Activated CD8-positive, alpha-beta T cell treated with anti-CD3 and anti-CD28 coated beads for 36 hours (primary cell): ENCODE measurements at regions not wholly inside any gene's neighbourhood (a gene's known extent, or its start where the extent isn't known, plus 50 kb on each side); places are given as distances from the start of the nearest gene placed in this dataset.

Experiments
- ATAC-seq: fragments of 200-7000 bp; cut with Tn5 transposase; one replicate; pipeline ENCODE4 v1.10.0; 2021; ENCODE audit warnings: mild to moderate bottlenecking, moderate library complexity
- CTCF ChIA-PET: fragments of 350-600 bp; sonication (Branson Sonifier 250); formaldehyde crosslinking; loops from one replicate; lab custom pipeline; 2021; ENCODE audit warnings: antibody characterized with exemption; lab: Charles Lee
- POLR2A ChIA-PET: fragments of 350-600 bp; sonication (Branson Sonifier 250); formaldehyde crosslinking; loops from one replicate; lab custom pipeline; 2021; ENCODE audit warnings: antibody characterized with exemption; lab: Charles Lee
- DNase-seq: peaks from one replicate; pipeline ENCODE4 v3.0.0-alpha.2; 2020
- H3K27ac Mint-ChIP-seq: one replicate; pipeline ENCODE4 v1.8.0; 2021; ENCODE audit warnings: mild to moderate bottlenecking, mixed read lengths
- H3K27me3 Mint-ChIP-seq: one replicate; pipeline ENCODE4 v1.8.0; 2021; ENCODE audit warnings: mixed read lengths
- H3K36me3 Mint-ChIP-seq: one replicate; pipeline ENCODE4 v1.8.0; 2021; ENCODE audit warnings: low read depth, mixed read lengths
- H3K4me1 Mint-ChIP-seq: one replicate; pipeline ENCODE4 v1.8.0; 2021; ENCODE audit warnings: low read depth, mixed read lengths
- H3K4me3 Mint-ChIP-seq: one replicate; pipeline ENCODE4 v1.8.0; 2021; ENCODE audit warnings: mild to moderate bottlenecking, moderate library complexity, mixed read lengths
- H3K9me3 Mint-ChIP-seq: one replicate; pipeline ENCODE4 v1.8.0; 2021; ENCODE audit warnings: mixed read lengths
- CTCF ChIP-seq: fragments of 200-600 bp; IDR thresholded peaks from one replicate; pipeline ENCODE4 v1.8.0; 2022; ENCODE audit warnings: antibody characterized with exemption, mild to moderate bottlenecking
- intact Hi-C: fragments of 100-400 bp; cut with micrococcal nuclease; formaldehyde crosslinking; loops from one replicate; pipeline ENCODE4 v1.10.0; 2022

GRCh38 chr12:93970900-93971688 lies 177.3 kb upstream of the PLXNC1 start:
- intact Hi-C loops, result no loop called here
- H3K36me3 Mint-ChIP-seq, result no peaks in the 10 kb centered on the region
- CTCF ChIA-PET, result no interaction called here
- no peak overlapping the region for H3K27ac Mint-ChIP-seq
- TF ChIP-seq CTCF, result no peak
- POLR2A ChIA-PET, result interaction anchor here (1.5 kb wide), 1 partner anchor 23 kb away, joined by 3 read pairs; no protein-coding TSS in a partner anchor
- DNase-seq, result no peak
- H3K9me3 Mint-ChIP-seq, result no peaks in the 10 kb centered on the region
- peaks cover 6% of the 10 kb centered on the region for H3K27me3 Mint-ChIP-seq
- no peak for ATAC-seq
- no peaks in the 10 kb centered on the region for H3K4me1 Mint-ChIP-seq
- no peak overlapping the region for H3K4me3 Mint-ChIP-seq

- H3K4me1 Mint-ChIP-seq, result no peaks in the 10 kb centered on the region
- no peak overlapping the region for H3K4me3 Mint-ChIP-seq
- ATAC-seq, result no peak
- ChIA-PET CTCF (interaction anchor here (0.8 to 1.8 kb wide), 2 partner anchors 469 to 470 kb away, joined by 3 to 6 read pairs; no protein-coding TSS in a partner anchor), POLR2A (interaction anchor here (1.5 kb wide), 1 partner anchor 25 kb away, joined by 3 read pairs; no protein-coding TSS in a partner anchor)
- no peaks in the 10 kb centered on the region for H3K9me3 Mint-ChIP-seq
- no peak for TF ChIP-seq CTCF
- H3K27ac Mint-ChIP-seq, result no peak overlapping the region
- no peak for DNase-seq
- H3K27me3 Mint-ChIP-seq, result peaks cover 6% of the 10 kb centered on the region
- intact Hi-C loops, result no loop called here
- H3K36me3 Mint-ChIP-seq, result no peaks in the 10 kb centered on the region
Observed at GRCh38 chr12:93972411-93973208, 175.8 kb upstream of the PLXNC1 start.

- intact Hi-C loops, result no loop called here
- peaks cover 3% of the 10 kb centered on the region for H3K27me3 Mint-ChIP-seq
Observed at GRCh38 chr12:93974252-93974651, 174.1 kb upstream of the PLXNC1 start.

GRCh38 chr12:93976024-93976423 lies 172.4 kb upstream of the PLXNC1 start:
- ATAC-seq (no peak), DNase-seq (no peak)
- no peaks in the 10 kb centered on the region for H3K4me1 Mint-ChIP-seq
- intact Hi-C loops, result loop anchor here (5.0 kb wide), 1 partner anchor 209 kb away; no protein-coding TSS in a partner anchor
- ChIA-PET CTCF (no interaction called here), POLR2A (no interaction called here)
- no peaks in the 10 kb centered on the region for H3K9me3 Mint-ChIP-seq
- peaks cover 1% of the 10 kb centered on the region for H3K27me3 Mint-ChIP-seq
- TF ChIP-seq CTCF, result no peak
- no peak overlapping the region for H3K4me3 Mint-ChIP-seq
- H3K36me3 Mint-ChIP-seq, result no peaks in the 10 kb centered on the region
- H3K27ac Mint-ChIP-seq, result no peak overlapping the region

More at GRCh38 chr12:93974252-93974651, 174.1 kb upstream of the PLXNC1 start:
- DNase-seq (no peak), ATAC-seq (no peak)
- TF ChIP-seq CTCF, result no peak
- CTCF ChIA-PET, result interaction anchor here (1.9 to 2.3 kb wide), 2 partner anchors 10 to 127 kb away, joined by 5 to 10 read pairs; no protein-coding TSS in a partner anchor
- no peaks in the 10 kb centered on the region for H3K9me3 Mint-ChIP-seq
- H3K4me3 Mint-ChIP-seq, result no peak overlapping the region
- POLR2A ChIA-PET, result no interaction called here
- no peaks in the 10 kb centered on the region for H3K36me3 Mint-ChIP-seq
- no peaks in the 10 kb centered on the region for H3K4me1 Mint-ChIP-seq
- no peak overlapping the region for H3K27ac Mint-ChIP-seq
